ENCODE measurements at regions not wholly inside any gene's neighbourhood (a gene's known extent, or its start where the extent isn't known, plus 50 kb on each side); places are given as distances from the start of the nearest gene placed in this dataset.

- Histone ChIP-seq H2AFZ (ENCODE audit: low read length) (no peak overlapping the region), H4K91ac (replicated peaks; ENCODE audit: insufficient read length, low read length) (no peak overlapping the region), H3K79me1 (ENCODE audit: low read depth, low read length) (no peaks in the 10 kb centered on the region; the same call in 1 of the 2 replicates), H2BK5ac (ENCODE audit: low read depth, low read length) (no peak overlapping the region), H3K23me2 (ENCODE audit: low read depth, low read length) (no peaks in the 10 kb centered on the region), H3K27me3 (replicated peaks in 1 of 4; ENCODE audit: control insufficient read depth in 3 of 4, extremely low read depth in 1 of 4, insufficient read depth in 3 of 4, low read length in 3 of 4) (no peaks in the 10 kb centered on the region), H3K4me2 (ENCODE audit: insufficient read depth in 1 of 2, low read depth in 2 of 2, low read length in 2 of 2) (no peak overlapping the region), H2BK20ac (ENCODE audit: low read length) (no peak overlapping the region), H3K9me3 (ENCODE audit: insufficient read depth in 2 of 2, low read depth in 1 of 2, low read length in 1 of 2) (no peaks in the 10 kb centered on the region), H3K4me1 (replicated peaks in 1 of 4; ENCODE audit: control insufficient read depth in 3 of 4, insufficient read depth in 4 of 4, low read length in 3 of 4) (peaks cover 0 to 7% (median 2%) of the 10 kb centered on the region in 4 experiments; a peak in 2 of 7 replicates), H3K14ac (ENCODE audit: insufficient read length) (no peak overlapping the region), H4K5ac (ENCODE audit: insufficient read length, low read depth, low read length) (no peak overlapping the region), H3K4ac (replicated peaks; ENCODE audit: insufficient read length, low read depth, low read length) (no peak overlapping the region), H2BK15ac (ENCODE audit: low read length) (no peak overlapping the region), H4K20me1 (replicated peaks in 1 of 2; ENCODE audit: control insufficient read depth in 1 of 2, insufficient read depth in 2 of 2, low read length in 2 of 2) (no peaks in the 10 kb centered on the region), H4K8ac (ENCODE audit: extremely low read depth, insufficient read depth, low read length) (no peak overlapping the region), H3K56ac (replicated peaks; ENCODE audit: insufficient read length, low read depth, low read length) (no peak overlapping the region), H3K18ac (ENCODE audit: extremely low read depth, low read length) (0 out of 2 replicates have a peak overlapping the region, but pooled peaks have one; percentile 29), H2BK12ac (ENCODE audit: low read depth, low read length) (no peak overlapping the region), H2BK120ac (replicated peaks; ENCODE audit: low read depth, low read length) (no peak overlapping the region), H3K36me3 (ENCODE audit: control insufficient read depth in 2 of 4, insufficient read depth in 4 of 4, low read length in 3 of 4) (no peaks in the 10 kb centered on the region), H2AK5ac (ENCODE audit: low read depth, low read length) (no peak overlapping the region), H3K79me2 (ENCODE audit: control insufficient read depth in 1 of 2, insufficient read depth in 2 of 2, low read length in 2 of 2) (peaks cover 0 to 49% of the 10 kb centered on the region in 2 experiments; a peak in 2 of 4 replicates), H3K4me3 (ENCODE audit: extremely low read depth in 1 of 4, insufficient read depth in 2 of 4, low read depth in 3 of 4, low read length in 4 of 4) (no peak overlapping the region), H3K9ac (replicated peaks in 1 of 4; ENCODE audit: extremely low read depth in 1 of 4, low read depth in 3 of 4, low read length in 3 of 4) (peak overlapping the region in 1 of 4 experiments; percentile 21; a peak in 1 of 7 replicates), H3K23ac (ENCODE audit: insufficient read length) (no peak overlapping the region), H3K27ac (ENCODE audit: low read depth, low read length) (no peak overlapping the region)
- no peak for DNase-seq (ENCODE audit: low read depth in 1 of 2, low spot score in 2 of 2)
- CTCF ChIA-PET (ENCODE audit: partially characterized antibody) = no interaction called here
- 84% methylated on average over 4 of the region's 4 CpGs; no CpG with 5 or more reads in 1 of the 2 experiments for WGBS, 2 experiments (ENCODE audit: extremely low coverage in 1 of 2, insufficient coverage in 1 of 2, insufficient read length in 1 of 2, insufficient replicate concordance in 2 of 2, low coverage in 1 of 2, low lambda C conversion rate in 2 of 2, missing lambda C conversion rate in 1 of 2)
- no peak for FAIRE-seq
- POLR2A ChIA-PET (ENCODE audit: partially characterized antibody) = interaction anchor here (0.7 to 1.5 kb wide), 3 partner anchors 9 to 53 kb away, joined by 3 to 4 read pairs (median 4); partner anchors contain the start of gene SLC39A10
- no peak for TF ChIP-seq BRCA1 (IDR thresholded peaks at IDR 0.05; ENCODE audit: low read depth, low read length)
- TF ChIP-seq CHD2 (IDR thresholded peaks at IDR 0.05; ENCODE audit: low read length) = no peak
- no peak for TF ChIP-seq POLR2A (IDR thresholded peaks at IDR 0.05; ENCODE audit: control extremely low read depth in 1 of 2, low read depth in 2 of 2, low read length in 2 of 2)
- no peak for TF ChIP-seq RXRA (IDR thresholded peaks at IDR 0.05; ENCODE audit: insufficient read depth, low read depth, low read length)
- TF ChIP-seq HDAC2 (IDR thresholded peaks at IDR 0.05; ENCODE audit: borderline replicate concordance in 1 of 2, low read depth in 2 of 2, low read length in 2 of 2) = no peak
- TF ChIP-seq SP1 (IDR thresholded peaks at IDR 0.05; ENCODE audit: low read depth, low read length) = no peak
- no peak for TF ChIP-seq MAX (IDR thresholded peaks at IDR 0.05)
- TF ChIP-seq KDM4A (IDR thresholded peaks at IDR 0.05; ENCODE audit: low read depth, low read length, severe bottlenecking) = no peak
- no peak for TF ChIP-seq TCF12 (IDR thresholded peaks at IDR 0.05; ENCODE audit: low read depth, low read length)
- no peak for TF ChIP-seq KDM5A (IDR thresholded peaks at IDR 0.05; ENCODE audit: low read length)
- TF ChIP-seq KDM1A (IDR thresholded peaks at IDR 0.05; ENCODE audit: borderline replicate concordance, low read length) = no peak
- TF ChIP-seq ATF3 (IDR thresholded peaks at IDR 0.05; ENCODE audit: insufficient read depth, low read depth, low read length) = no peak
- no peak for TF ChIP-seq CTBP2 (IDR thresholded peaks at IDR 0.05; ENCODE audit: borderline replicate concordance, insufficient read depth, insufficient read length, low read length)
- TF ChIP-seq CEBPB (IDR thresholded peaks at IDR 0.05; ENCODE audit: low read depth, low read length) = no peak
Observed at GRCh38 chr2:195603408-195603807, 53.6 kb upstream of the SLC39A10 start.
